HCT116 (cell line): ENCODE measurements at regions not wholly inside any gene's neighbourhood (a gene's known extent, or its start where the extent isn't known, plus 50 kb on each side); places are given as distances from the start of the nearest gene placed in this dataset.

ENCODE experiments used
- ATAC-seq: fragments of 200-7000 bp; cut with Tn5 transposase; 2 replicates; pipeline ENCODE4 v1.9.1; 2020; ENCODE audit warnings: mild to moderate bottlenecking, moderate library complexity
- BruUV-seq: library from RNA; stranded (reverse); fragments of 400-500 nt; replicated peaks from 2 replicates; lab custom pipeline; 2021; lab: Mats Ljungman, UMichigan
- CTCF ChIA-PET: fragments of 300-600 bp; sonication (Branson Sonifier 250); formaldehyde crosslinking; loops from one replicate; lab custom pipeline; 2021; ENCODE audit warnings: antibody characterized with exemption; lab: Charles Lee
- POLR2A ChIA-PET: fragments of 300-600, 350-600 bp; sonication (Branson Sonifier 250); formaldehyde crosslinking; loops from one replicate; lab custom pipeline; 2021; ENCODE audit warnings: antibody characterized with exemption; lab: Charles Lee
- RAD21 ChIA-PET, 2 experiments: fragments of 300-600 bp; sonication (Branson Sonifier 250); formaldehyde crosslinking; loops; one replicate each; lab custom pipeline; 2023; ENCODE audit warnings: low total read pairs in 2 of 2; ENCODE audit not compliant: uncharacterized antibody in 2 of 2, unreplicated experiment in 2 of 2, low non-redundant PET in 1 of 2; lab: Charles Lee
- DNase-seq: peaks from one replicate; pipeline ENCODE4 v3.0.0-alpha.2; 2010; ENCODE audit warnings: low read depth, low spot score
- H2AFZ ChIP-seq: fragments of 200-600 bp; shearing (Covaris generic), sonication (generic); 2 replicates; pipeline ENCODE4 v1.6.1; 2017; ENCODE audit warnings: low read depth, mixed run types, mixed read lengths, antibody characterized with exemption, low read length; ENCODE audit not compliant: poor library complexity, severe bottlenecking
- H3K27ac ChIP-seq: 2 replicates; pipeline ENCODE4 v1.5.1; 2012; ENCODE audit warnings: low read depth, low read length
- H3K27me3 ChIP-seq: fragments of 200-600 bp; sonication (generic); 2 replicates; pipeline ENCODE4 v1.6.1; 2016; ENCODE audit warnings: mixed run types, low read length, mixed read lengths; ENCODE audit not compliant: insufficient read depth
- H3K36me3 ChIP-seq, 2 experiments: fragments of 200-500 bp in 1 of 2; fragments of 200-600 bp in 1 of 2; sonication (Bioruptor generic) in 1 of 2; sonication (generic) in 1 of 2; 2 replicates each; pipeline versions ENCODE4 v1.5.1 to v1.6.1; 2014 to 2016; ENCODE audit warnings: low read length in 2 of 2, inconsistent platforms in 1 of 2, mixed read lengths in 1 of 2, mixed run types in 1 of 2; ENCODE audit not compliant: insufficient read depth in 2 of 2, control insufficient read depth in 1 of 2
- H3K4me1 ChIP-seq, 2 experiments: fragments of 200-600 bp in 1 of 2; sonication (generic) in 1 of 2; 2 replicates each; pipeline versions ENCODE4 v1.5.1 to v1.6.1; 2012 to 2017; ENCODE audit warnings: low read length in 2 of 2, inconsistent platforms in 1 of 2, mild to moderate bottlenecking in 1 of 2, mixed read lengths in 1 of 2, mixed run types in 1 of 2, moderate library complexity in 1 of 2; ENCODE audit not compliant: insufficient read depth in 2 of 2, control insufficient read depth in 1 of 2
- H3K4me2 ChIP-seq: fragments of 200-600 bp; sonication (generic); 2 replicates; pipeline ENCODE4 v1.6.1; 2017; ENCODE audit warnings: mixed run types, low read length, mixed read lengths
- H3K4me3 ChIP-seq, 2 experiments: fragments of 200-600 bp in 1 of 2; sonication (generic) in 1 of 2; replicated peaks in 1 of 2; 2 replicates each; pipeline ENCODE4 v1.5.1; 2011 to 2016; ENCODE audit warnings: low read length in 2 of 2, control low read depth in 1 of 2, low read depth in 1 of 2, mild to moderate bottlenecking in 1 of 2, mixed read lengths in 1 of 2, mixed run types in 1 of 2
- H3K79me2 ChIP-seq: fragments of 200-600 bp; sonication (generic); 2 replicates; pipeline ENCODE4 v1.6.1; 2017; ENCODE audit warnings: mild to moderate bottlenecking, mixed run types, low read length, moderate library complexity, mixed read lengths; ENCODE audit not compliant: insufficient read depth
- H3K9ac ChIP-seq: fragments of 200-600 bp; sonication (generic); 2 replicates; pipeline ENCODE4 v1.6.1; 2016; ENCODE audit warnings: low read length, mixed read lengths
- H3K9me2 ChIP-seq: fragments of 200-600 bp; sonication (generic), shearing (Covaris generic); 2 replicates; pipeline ENCODE4 v1.6.1; 2017; ENCODE audit warnings: mixed run types, mild to moderate bottlenecking, moderate library complexity; ENCODE audit not compliant: insufficient read depth
- H3K9me3 ChIP-seq, 2 experiments: fragments of 200-500 bp in 1 of 2; fragments of 200-600 bp in 1 of 2; sonication (Bioruptor generic) in 1 of 2; sonication (generic) in 1 of 2; 2 replicates each; pipeline ENCODE4 v1.6.1; 2014 to 2017; ENCODE audit warnings: low read length in 2 of 2, mixed read lengths in 2 of 2, inconsistent platforms in 1 of 2, low read depth in 1 of 2, mild to moderate bottlenecking in 1 of 2, mixed run types in 1 of 2, moderate library complexity in 1 of 2; ENCODE audit not compliant: control insufficient read depth in 1 of 2, insufficient read depth in 1 of 2
- H4K20me1 ChIP-seq: fragments of 200-600 bp; sonication (generic), shearing (Covaris generic); 2 replicates; pipeline ENCODE4 v1.6.1; 2017; ENCODE audit warnings: mixed run types, mild to moderate bottlenecking, moderate library complexity; ENCODE audit not compliant: insufficient read depth
- CBX3 ChIP-seq: IDR thresholded peaks from 2 replicates; pipeline ENCODE4 v1.6.1; 2012; ENCODE audit warnings: low read depth
- CEBPB ChIP-seq: IDR thresholded peaks from 2 replicates; pipeline ENCODE4 v1.6.1; 2012; ENCODE audit warnings: low read depth
- CTCF ChIP-seq, 3 experiments: fragments of 200-600 bp in 1 of 3; sonication (generic) in 1 of 3; IDR thresholded peaks in 2 of 3; conservative IDR thresholded peaks in 1 of 3; 2 replicates each; pipeline ENCODE4 v1.5.1; 2012 to 2017; ENCODE audit warnings: low read depth in 2 of 3, low read length in 2 of 3, antibody characterized with exemption in 1 of 3, borderline replicate concordance in 1 of 3, control low read depth in 1 of 3, mild to moderate bottlenecking in 1 of 3, mixed read lengths in 1 of 3, mixed run types in 1 of 3, moderate library complexity in 1 of 3; ENCODE audit not compliant: insufficient read depth in 1 of 3
- EGR1 ChIP-seq: IDR thresholded peaks from 2 replicates; pipeline ENCODE4 v1.6.1; 2012; ENCODE audit warnings: low read depth
- ELF1 ChIP-seq: IDR thresholded peaks from 2 replicates; pipeline ENCODE4 v1.6.1; 2012; ENCODE audit warnings: low read depth, borderline replicate concordance
- EZH2 ChIP-seq: fragments of 200-600 bp; sonication (generic); IDR thresholded peaks from 2 replicates; pipeline ENCODE4 v1.6.1; 2017; ENCODE audit warnings: antibody characterized with exemption, mixed run types
- EZH2phosphoT487 ChIP-seq: fragments of 200-600 bp; IDR thresholded peaks from 2 replicates; pipeline ENCODE4 v1.6.1; 2018; ENCODE audit warnings: antibody characterized with exemption, borderline replicate concordance
- FOSL1 ChIP-seq: IDR thresholded peaks from 2 replicates; pipeline ENCODE4 v1.6.1; 2012; ENCODE audit warnings: low read depth
- MAX ChIP-seq: IDR thresholded peaks from 2 replicates; pipeline ENCODE4 v1.6.1; 2012
- POLR2A ChIP-seq: IDR thresholded peaks from 2 replicates; pipeline ENCODE4 v1.7.0; 2011; ENCODE audit warnings: borderline replicate concordance; ENCODE audit not compliant: insufficient read depth, insufficient read length; ENCODE audit errors: extremely low read depth
- POLR2AphosphoS5 ChIP-seq: IDR thresholded peaks from 2 replicates; pipeline ENCODE4 v1.6.1; 2011; ENCODE audit warnings: mild to moderate bottlenecking, low read depth, low read length, moderate library complexity
- RAD21 ChIP-seq: IDR thresholded peaks from 2 replicates; pipeline ENCODE4 v1.6.1; 2012; ENCODE audit warnings: low read depth, mild to moderate bottlenecking
- SIN3A ChIP-seq: IDR thresholded peaks from 2 replicates; pipeline ENCODE4 v1.6.1; 2012; ENCODE audit warnings: low read depth
- SRF ChIP-seq: IDR thresholded peaks from 2 replicates; pipeline ENCODE4 v1.6.1; 2012; ENCODE audit warnings: low read depth
- TCF7L2 ChIP-seq: IDR thresholded peaks from 2 replicates; pipeline ENCODE4 v1.7.0; 2011; ENCODE audit warnings: borderline replicate concordance, inconsistent platforms; ENCODE audit not compliant: insufficient read depth, insufficient read length; ENCODE audit errors: extremely low read depth
- YY1 ChIP-seq: IDR thresholded peaks from 2 replicates; pipeline ENCODE4 v1.6.1; 2011; ENCODE audit warnings: low read length, low read depth, moderate library complexity, mild to moderate bottlenecking; ENCODE audit not compliant: insufficient replicate concordance; ENCODE audit errors: extremely low read depth
- ZBTB33 ChIP-seq: IDR thresholded peaks from 2 replicates; pipeline ENCODE4 v1.6.1; 2011; ENCODE audit warnings: mild to moderate bottlenecking, low read length, moderate library complexity; ENCODE audit not compliant: insufficient replicate concordance; ENCODE audit errors: extremely low read depth
- ZNF274 ChIP-seq: fragments of 200-500 bp; sonication (Bioruptor generic); IDR thresholded peaks from 2 replicates; pipeline ENCODE4 v1.6.1; 2014; ENCODE audit warnings: mild to moderate bottlenecking, low read depth, low read length, inconsistent platforms
- intact Hi-C: fragments of 100-400 bp; cut with micrococcal nuclease; formaldehyde crosslinking; loops from 2 replicates; pipeline ENCODE4 v1.10.0; 2022

GRCh38 chr6:50907565-50907964 is 88.9 kb downstream of the TFAP2B start:
- no TSS peak for BruUV-seq
- intact Hi-C loops = no loop called here
- H3K9me2 ChIP-seq = no peaks in the 10 kb centered on the region
- ChIA-PET POLR2A (no interaction called here), RAD21 (no interaction called here), CTCF (no interaction called here)
- H3K36me3 ChIP-seq = no peaks in the 10 kb centered on the region
- no peaks in the 10 kb centered on the region for H3K79me2 ChIP-seq
- H3K9ac ChIP-seq = no peak overlapping the region
- H2AFZ ChIP-seq = no peak overlapping the region
- no peak for DNase-seq
- H3K27me3 ChIP-seq = no peaks in the 10 kb centered on the region
- no peaks in the 10 kb centered on the region for H4K20me1 ChIP-seq
- H3K4me3 ChIP-seq = no peak overlapping the region
- H3K4me2 ChIP-seq = no peak overlapping the region
- H3K27ac ChIP-seq = no peak overlapping the region
- TF ChIP-seq MAX = no peak
- no peak for TF ChIP-seq YY1
- TF ChIP-seq SRF = no peak
- no peak for TF ChIP-seq POLR2AphosphoS5
- no peak for TF ChIP-seq CTCF (IDR thresholded peaks at IDR 0.05 in 2 of 3, conservative IDR thresholded peaks at IDR 0.05 in 1 of 3; ENCODE audit: borderline replicate concordance in 1 of 3, insufficient read depth in 1 of 3, low read depth in 2 of 3, low read length in 2 of 3)
- no peak for TF ChIP-seq SIN3A
- TF ChIP-seq ZBTB33 = no peak
- TF ChIP-seq TCF7L2 = no peak
- no peak for TF ChIP-seq FOSL1
- no peak for TF ChIP-seq ZNF274
- TF ChIP-seq RAD21 = no peak
- no peak for TF ChIP-seq EZH2phosphoT487
- TF ChIP-seq CBX3 = no peak
- TF ChIP-seq EGR1 = no peak
- no peak for TF ChIP-seq POLR2A
- TF ChIP-seq CEBPB = no peak
- no peak for TF ChIP-seq EZH2
- TF ChIP-seq ELF1 = no peak
- ATAC-seq = no peak
- H3K9me3 ChIP-seq = peaks cover 10 to 15% of the 10 kb centered on the region in 2 experiments; a peak in 2 of 4 replicates
- no peaks in the 10 kb centered on the region for H3K4me1 ChIP-seq
